SK-N-SH treated with all-trans-retinoic acid at 6 μM for 48 hours (cell line): ENCODE measurements at regions not wholly inside any gene's neighbourhood (a gene's known extent, or its start where the extent isn't known, plus 50 kb on each side); places are given as distances from the start of the nearest gene placed in this dataset.

Experiments used
- ARNTL ChIP-seq: fragments of 450-650 bp; formaldehyde crosslinking; IDR thresholded peaks from 2 replicates; pipeline ENCODE4 v1.5.0; 2020; ENCODE audit warnings: low read depth, mild to moderate bottlenecking, moderate library complexity, borderline replicate concordance
- ESRRG ChIP-seq: fragments of 250-450 bp; sonication (Bioruptor Pico); IDR thresholded peaks from 2 replicates; pipeline ENCODE4 v1.6.1; 2021; ENCODE audit warnings: mild to moderate bottlenecking
- GLIS3 ChIP-seq: fragments of 250-450 bp; sonication (Bioruptor Pico); IDR thresholded peaks from 2 replicates; pipeline ENCODE4 v1.5.0; 2020; ENCODE audit warnings: mild to moderate bottlenecking, moderate library complexity
- RARB ChIP-seq: fragments of 250-450 bp; sonication (Bioruptor Pico); IDR thresholded peaks from 2 replicates; pipeline ENCODE4 v1.8.0; 2021; ENCODE audit warnings: mild to moderate bottlenecking, moderate library complexity
- SNAI2 ChIP-seq: fragments of 250-450 bp; sonication (Bioruptor Pico); IDR thresholded peaks from 2 replicates; pipeline ENCODE4 v1.5.0; 2020; ENCODE audit warnings: mild to moderate bottlenecking, moderate library complexity
- TCF4 ChIP-seq: fragments of 250-450 bp; sonication (Bioruptor Pico); IDR thresholded peaks from 2 replicates; pipeline ENCODE4 v1.8.0; 2021; ENCODE audit warnings: mild to moderate bottlenecking, moderate library complexity, borderline replicate concordance
- ZFP3 ChIP-seq: fragments of 250-450 bp; sonication (Bioruptor Pico); IDR thresholded peaks from 2 replicates; pipeline ENCODE4 v1.5.0; 2020; ENCODE audit warnings: mild to moderate bottlenecking, moderate library complexity
- ZFP30 ChIP-seq: fragments of 450-650 bp; formaldehyde crosslinking; IDR thresholded peaks from 2 replicates; pipeline ENCODE4 v1.5.0; 2022; ENCODE audit warnings: mild to moderate bottlenecking, moderate library complexity
- ZNF565 ChIP-seq: fragments of 450-650 bp; formaldehyde crosslinking; conservative IDR thresholded peaks from 2 replicates; pipeline ENCODE4 v1.5.0; 2020; ENCODE audit warnings: low read depth, mild to moderate bottlenecking, moderate library complexity
- ZNF70 ChIP-seq: fragments of 450-650 bp; formaldehyde crosslinking; IDR thresholded peaks from 2 replicates; pipeline ENCODE4 v1.5.0; 2020; ENCODE audit warnings: mild to moderate bottlenecking, moderate library complexity
- TF ChIP-seq, protein P1 (sequence below): fragments of 250-450 bp; sonication (Bioruptor Pico); IDR thresholded peaks from 2 replicates; pipeline ENCODE4 v1.8.0; 2021; ENCODE audit warnings: low read depth, mild to moderate bottlenecking, moderate library complexity, borderline replicate concordance
- TF ChIP-seq, protein P2 (sequence below): fragments of 250-450 bp; sonication (Bioruptor Pico); IDR thresholded peaks from 2 replicates; pipeline ENCODE4 v1.8.0; 2020; ENCODE audit warnings: mild to moderate bottlenecking, moderate library complexity, borderline replicate concordance
- TF ChIP-seq, protein P3 (sequence below): fragments of 250-450 bp; sonication (Bioruptor Pico); IDR thresholded peaks from 2 replicates; pipeline ENCODE4 v1.5.1; 2020; ENCODE audit warnings: low read depth, mild to moderate bottlenecking, moderate library complexity

DNA sequence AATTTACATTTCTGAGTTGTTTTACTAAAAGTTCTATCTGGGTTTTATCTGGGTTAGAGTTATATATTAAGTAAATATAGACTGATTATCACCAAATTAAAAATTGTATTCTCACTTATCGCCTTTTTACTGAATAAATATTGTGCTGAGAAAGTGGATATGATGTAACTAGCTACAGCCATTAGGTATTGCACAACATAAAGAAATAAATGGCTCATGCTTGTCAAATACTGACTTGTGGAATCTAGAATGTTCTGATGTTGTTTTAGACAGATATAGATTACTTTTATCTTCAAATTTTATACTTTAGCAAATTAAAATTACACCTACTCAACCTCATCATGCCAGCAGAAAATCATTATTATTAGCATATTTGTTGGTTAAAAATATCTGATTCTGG lies 1277.1 kb upstream of the MIR17HG start:
- TF ChIP-seq TCF4 (CRISPR knock-in tag) (no peak), ESRRG (no peak), ARNTL (CRISPR knock-in tag) (no peak), ZFP3 (CRISPR knock-in tag) (no peak), ZNF565 (CRISPR knock-in tag) (no peak), RARB (CRISPR knock-in tag) (no peak), SNAI2 (CRISPR knock-in tag) (no peak), GLIS3 (CRISPR knock-in tag) (no peak), ZNF70 (CRISPR knock-in tag) (no peak), ZFP30 (CRISPR knock-in tag) (no peak)
- TF ChIP-seq, protein P1, sequence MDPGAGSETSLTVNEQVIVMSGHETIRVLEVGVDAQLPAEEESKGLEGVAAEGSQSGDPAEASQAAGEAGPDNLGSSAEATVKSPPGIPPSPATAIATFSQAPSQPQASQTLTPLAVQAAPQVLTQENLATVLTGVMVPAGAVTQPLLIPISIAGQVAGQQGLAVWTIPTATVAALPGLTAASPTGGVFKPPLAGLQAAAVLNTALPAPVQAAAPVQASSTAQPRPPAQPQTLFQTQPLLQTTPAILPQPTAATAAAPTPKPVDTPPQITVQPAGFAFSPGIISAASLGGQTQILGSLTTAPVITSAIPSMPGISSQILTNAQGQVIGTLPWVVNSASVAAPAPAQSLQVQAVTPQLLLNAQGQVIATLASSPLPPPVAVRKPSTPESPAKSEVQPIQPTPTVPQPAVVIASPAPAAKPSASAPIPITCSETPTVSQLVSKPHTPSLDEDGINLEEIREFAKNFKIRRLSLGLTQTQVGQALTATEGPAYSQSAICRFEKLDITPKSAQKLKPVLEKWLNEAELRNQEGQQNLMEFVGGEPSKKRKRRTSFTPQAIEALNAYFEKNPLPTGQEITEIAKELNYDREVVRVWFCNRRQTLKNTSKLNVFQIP (CRISPR knock-in tag), result no peak
- TF ChIP-seq, protein P2, sequence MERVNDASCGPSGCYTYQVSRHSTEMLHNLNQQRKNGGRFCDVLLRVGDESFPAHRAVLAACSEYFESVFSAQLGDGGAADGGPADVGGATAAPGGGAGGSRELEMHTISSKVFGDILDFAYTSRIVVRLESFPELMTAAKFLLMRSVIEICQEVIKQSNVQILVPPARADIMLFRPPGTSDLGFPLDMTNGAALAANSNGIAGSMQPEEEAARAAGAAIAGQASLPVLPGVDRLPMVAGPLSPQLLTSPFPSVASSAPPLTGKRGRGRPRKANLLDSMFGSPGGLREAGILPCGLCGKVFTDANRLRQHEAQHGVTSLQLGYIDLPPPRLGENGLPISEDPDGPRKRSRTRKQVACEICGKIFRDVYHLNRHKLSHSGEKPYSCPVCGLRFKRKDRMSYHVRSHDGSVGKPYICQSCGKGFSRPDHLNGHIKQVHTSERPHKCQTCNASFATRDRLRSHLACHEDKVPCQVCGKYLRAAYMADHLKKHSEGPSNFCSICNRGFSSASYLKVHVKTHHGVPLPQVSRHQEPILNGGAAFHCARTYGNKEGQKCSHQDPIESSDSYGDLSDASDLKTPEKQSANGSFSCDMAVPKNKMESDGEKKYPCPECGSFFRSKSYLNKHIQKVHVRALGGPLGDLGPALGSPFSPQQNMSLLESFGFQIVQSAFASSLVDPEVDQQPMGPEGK (CRISPR knock-in tag), result no peak
- TF ChIP-seq, protein P3, sequence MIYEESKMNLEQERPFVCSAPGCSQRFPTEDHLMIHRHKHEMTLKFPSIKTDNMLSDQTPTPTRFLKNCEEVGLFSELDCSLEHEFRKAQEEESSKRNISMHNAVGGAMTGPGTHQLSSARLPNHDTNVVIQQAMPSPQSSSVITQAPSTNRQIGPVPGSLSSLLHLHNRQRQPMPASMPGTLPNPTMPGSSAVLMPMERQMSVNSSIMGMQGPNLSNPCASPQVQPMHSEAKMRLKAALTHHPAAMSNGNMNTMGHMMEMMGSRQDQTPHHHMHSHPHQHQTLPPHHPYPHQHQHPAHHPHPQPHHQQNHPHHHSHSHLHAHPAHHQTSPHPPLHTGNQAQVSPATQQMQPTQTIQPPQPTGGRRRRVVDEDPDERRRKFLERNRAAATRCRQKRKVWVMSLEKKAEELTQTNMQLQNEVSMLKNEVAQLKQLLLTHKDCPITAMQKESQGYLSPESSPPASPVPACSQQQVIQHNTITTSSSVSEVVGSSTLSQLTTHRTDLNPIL, result no peak
